ENCODE measurements at regions not wholly inside any gene's neighbourhood (a gene's known extent, or its start where the extent isn't known, plus 50 kb on each side); places are given as distances from the start of the nearest gene placed in this dataset.

GRCh38 chr7:81624021-81624592 lies 145.7 kb downstream of the HGF start:
- TF ChIP-seq POLR2A (IDR thresholded peaks at IDR 0.05) (no peak), CTCF (IDR thresholded peaks at IDR 0.05) (no peak), POLR2AphosphoS5 (IDR thresholded peaks at IDR 0.05) (no peak), EP300 (IDR thresholded peaks at IDR 0.05) (no peak)

All from suprapubic skin (tissue), 4 donors.